ENCODE measurements at regions not wholly inside any gene's neighbourhood (a gene's known extent, or its start where the extent isn't known, plus 50 kb on each side); places are given as distances from the start of the nearest gene placed in this dataset.
"Not testable (repeated sequence)": the region's sequence is repeated elsewhere in the genome, so short reads cannot be mapped to it uniquely, and the experiment has no call there.

DNA sequence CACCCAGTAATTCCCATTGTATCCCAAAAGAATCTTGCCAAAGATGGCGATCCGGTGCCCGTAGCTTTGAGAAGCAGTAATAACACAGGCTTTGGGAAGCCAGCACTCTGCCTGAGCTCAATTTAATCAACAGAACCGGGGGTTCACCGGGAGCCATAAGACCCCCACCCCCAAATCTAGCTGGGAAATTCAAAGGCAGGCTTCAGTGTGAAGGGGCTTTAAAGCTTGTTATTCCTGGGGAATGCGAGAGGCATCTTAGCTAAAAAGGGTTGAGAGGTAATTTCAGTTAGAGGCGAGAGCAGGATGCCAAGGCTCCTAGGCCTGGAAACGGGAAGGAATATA lies 78.4 kb upstream of the METTL9 start:
- TF ChIP-seq, protein P1, sequence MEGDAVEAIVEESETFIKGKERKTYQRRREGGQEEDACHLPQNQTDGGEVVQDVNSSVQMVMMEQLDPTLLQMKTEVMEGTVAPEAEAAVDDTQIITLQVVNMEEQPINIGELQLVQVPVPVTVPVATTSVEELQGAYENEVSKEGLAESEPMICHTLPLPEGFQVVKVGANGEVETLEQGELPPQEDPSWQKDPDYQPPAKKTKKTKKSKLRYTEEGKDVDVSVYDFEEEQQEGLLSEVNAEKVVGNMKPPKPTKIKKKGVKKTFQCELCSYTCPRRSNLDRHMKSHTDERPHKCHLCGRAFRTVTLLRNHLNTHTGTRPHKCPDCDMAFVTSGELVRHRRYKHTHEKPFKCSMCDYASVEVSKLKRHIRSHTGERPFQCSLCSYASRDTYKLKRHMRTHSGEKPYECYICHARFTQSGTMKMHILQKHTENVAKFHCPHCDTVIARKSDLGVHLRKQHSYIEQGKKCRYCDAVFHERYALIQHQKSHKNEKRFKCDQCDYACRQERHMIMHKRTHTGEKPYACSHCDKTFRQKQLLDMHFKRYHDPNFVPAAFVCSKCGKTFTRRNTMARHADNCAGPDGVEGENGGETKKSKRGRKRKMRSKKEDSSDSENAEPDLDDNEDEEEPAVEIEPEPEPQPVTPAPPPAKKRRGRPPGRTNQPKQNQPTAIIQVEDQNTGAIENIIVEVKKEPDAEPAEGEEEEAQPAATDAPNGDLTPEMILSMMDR (conservative IDR thresholded peaks at IDR 0.05; ENCODE audit: low read depth, low read length), result not testable (repeated sequence)
- TF ChIP-seq EZH2 (IDR thresholded peaks at IDR 0.05; ENCODE audit: borderline replicate concordance, low read depth, low read length, poor library complexity, severe bottlenecking), result not testable (repeated sequence)
